ENCODE measurements at regions not wholly inside any gene's neighbourhood (a gene's known extent, or its start where the extent isn't known, plus 50 kb on each side); places are given as distances from the start of the nearest gene placed in this dataset.

- intact Hi-C loops (cut with DNase I) = no loop called here
- ATAC-seq = no peak
- no peak for DNase-seq
Measured at GRCh38 chr3:66662894-66663293, 162.1 kb upstream of the LRIG1 start.

GRCh38 chr3:66665021-66665695 lies 164.3 kb upstream of the LRIG1 start:
- intact Hi-C loops (cut with DNase I) = no loop called here
- DNase-seq (no peak), ATAC-seq (no peak)

- intact Hi-C loops (cut with DNase I) = no loop called here
- ATAC-seq (no peak), DNase-seq (no peak)
Measured at GRCh38 chr3:66666362-66666761, 165.5 kb upstream of the LRIG1 start.

GRCh38 chr3:66667263-66667662 lies 166.4 kb upstream of the LRIG1 start:
- intact Hi-C loops (cut with DNase I) = no loop called here
- ATAC-seq (no peak), DNase-seq (no peak)

GRCh38 chr3:66671291-66671690 lies 170.5 kb upstream of the LRIG1 start:
- no peak for DNase-seq
- peak in 1 of 2 donors; percentile 43 for ATAC-seq

GRCh38 chr3:66672830-66673229 lies 172.0 kb upstream of the LRIG1 start:
- intact Hi-C loops (cut with DNase I) = no loop called here
- no peak for ATAC-seq

More at GRCh38 chr3:66671291-66671690, 170.5 kb upstream of the LRIG1 start:
- intact Hi-C loops (cut with DNase I) = no loop called here

GRCh38 chr3:66673293-66673692 lies 172.5 kb upstream of the LRIG1 start:
- DNase-seq = no peak
- ATAC-seq = peak in 1 of 2 donors; percentile 54
- intact Hi-C loops (cut with DNase I) = no loop called here

More at GRCh38 chr3:66672830-66673229, 172.0 kb upstream of the LRIG1 start:
- no peak for DNase-seq

- intact Hi-C loops (cut with DNase I) = no loop called here
- ATAC-seq = no peak
- DNase-seq = no peak
Measured at GRCh38 chr3:66675366-66675765, 174.5 kb upstream of the LRIG1 start.

- intact Hi-C loops (cut with DNase I) = no loop called here
- ATAC-seq = no peak
- no peak for DNase-seq
Measured at GRCh38 chr3:66692042-66692765, 191.4 kb upstream of the LRIG1 start.

- no peak for DNase-seq
- intact Hi-C loops (cut with DNase I) = no loop called here
- ATAC-seq = no peak
Measured at GRCh38 chr3:66692766-66693150, 191.9 kb upstream of the LRIG1 start.

- ATAC-seq (peak; percentile 30 to 47), DNase-seq (peak; percentile 38)
- intact Hi-C loops (cut with DNase I) = no loop called here
Measured at GRCh38 chr3:66693461-66694031, 192.7 kb upstream of the LRIG1 start.

GRCh38 chr3:66702126-66702525 lies 201.3 kb upstream of the LRIG1 start:
- DNase-seq = no peak
- ATAC-seq = no peak
- intact Hi-C loops (cut with DNase I) = no loop called here

GRCh38 chr3:66703501-66703900 lies 202.7 kb upstream of the LRIG1 start:
- intact Hi-C loops (cut with DNase I) = no loop called here
- DNase-seq (no peak), ATAC-seq (no peak)

GRCh38 chr3:66705076-66705475 lies 204.3 kb upstream of the LRIG1 start:
- no peak for DNase-seq
- no peak for ATAC-seq
- intact Hi-C loops (cut with DNase I) = no loop called here

GRCh38 chr3:66706890-66707289 lies 206.1 kb upstream of the LRIG1 start:
- intact Hi-C loops (cut with DNase I) = no loop called here
- no peak for DNase-seq

GRCh38 chr3:66709532-66709931 lies 208.7 kb upstream of the LRIG1 start:
- intact Hi-C loops (cut with DNase I) = no loop called here
- DNase-seq = no peak
- no peak for ATAC-seq

More at GRCh38 chr3:66706890-66707289, 206.1 kb upstream of the LRIG1 start:
- ATAC-seq = no peak

- intact Hi-C loops (cut with DNase I) = no loop called here
- DNase-seq (no peak), ATAC-seq (no peak)
Measured at GRCh38 chr3:66712210-66712609, 211.4 kb upstream of the LRIG1 start.

- ATAC-seq (no peak), DNase-seq (no peak)
- intact Hi-C loops (cut with DNase I) = no loop called here
Measured at GRCh38 chr3:66713921-66714320, 213.1 kb upstream of the LRIG1 start.

- DNase-seq = no peak
- intact Hi-C loops (cut with DNase I) = no loop called here
Measured at GRCh38 chr3:66715806-66716205, 215.0 kb upstream of the LRIG1 start.

GRCh38 chr3:66717806-66718205 lies 217.0 kb upstream of the LRIG1 start:
- intact Hi-C loops (cut with DNase I) = no loop called here
- ATAC-seq = no peak
- no peak for DNase-seq

More at GRCh38 chr3:66715806-66716205, 215.0 kb upstream of the LRIG1 start:
- no peak for ATAC-seq

Data from left cardiac atrium (tissue), 4 donors.